ENCODE measurements at regions not wholly inside any gene's neighbourhood (a gene's known extent, or its start where the extent isn't known, plus 50 kb on each side); places are given as distances from the start of the nearest gene placed in this dataset.
"Not testable (repeated sequence)": the region's sequence is repeated elsewhere in the genome, so short reads cannot be mapped to it uniquely, and the experiment has no call there.

DNA sequence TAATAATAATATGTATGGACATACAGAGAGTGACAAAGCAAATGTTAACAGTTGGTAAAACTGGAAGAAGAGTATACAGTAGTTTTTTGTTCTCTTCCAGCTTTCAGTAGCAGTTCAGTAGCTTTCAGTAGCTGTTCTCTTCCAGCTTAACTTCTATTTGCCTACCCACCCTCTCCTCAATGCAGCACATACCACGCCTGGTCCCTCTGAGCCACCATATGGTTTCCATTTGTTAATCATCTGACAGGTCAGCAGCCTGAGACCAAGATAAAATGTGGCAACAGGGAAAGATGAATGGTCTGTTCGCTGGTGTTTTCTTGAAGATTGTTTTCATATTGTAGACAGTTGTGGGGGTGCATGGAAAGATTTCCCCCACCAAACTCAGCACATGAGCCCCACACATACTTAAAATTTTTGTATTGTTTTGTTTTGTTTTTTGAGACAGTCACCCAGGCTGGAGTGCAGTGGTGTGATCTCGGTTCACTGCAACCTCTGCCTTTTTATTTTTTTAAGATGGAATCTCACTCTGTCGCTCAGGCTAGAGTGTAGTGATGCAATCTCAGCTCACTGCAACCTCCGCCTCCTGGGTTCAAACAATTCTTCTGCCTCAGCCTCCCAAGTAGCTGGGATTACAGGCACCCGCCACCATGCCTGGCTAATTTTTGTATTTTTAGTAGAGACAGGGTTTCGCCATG, 56.8 kb downstream of the ATP6V0E2 start:
- intact Hi-C loops (cut with micrococcal nuclease; ENCODE audit: unreplicated experiment); H3K4me1 ChIP-seq (ENCODE audit: control insufficient read depth, insufficient read depth, low read length); H3K4me3 ChIP-seq (ENCODE audit: low read depth in 2 of 2, low read length in 2 of 2); DNase-seq (ENCODE audit: low read depth, low spot score); H3K9me3 ChIP-seq (ENCODE audit: control insufficient read depth, insufficient read depth, low read depth, low read length); H3K27ac ChIP-seq (ENCODE audit: low read length); CTCF ChIA-PET; H3K27me3 ChIP-seq (ENCODE audit: control insufficient read depth, insufficient read depth, low read length); POLR2A ChIA-PET; ATAC-seq; in situ Hi-C loops (cut with HindIII; ENCODE audit: low pct_unique_long_range_greater_than_20kb, low sequenced_read_pairs); BruUV-seq (replicated peaks); H3K36me3 ChIP-seq (ENCODE audit: control insufficient read depth, insufficient read depth, low read length): not testable (repeated sequence)

DNA sequence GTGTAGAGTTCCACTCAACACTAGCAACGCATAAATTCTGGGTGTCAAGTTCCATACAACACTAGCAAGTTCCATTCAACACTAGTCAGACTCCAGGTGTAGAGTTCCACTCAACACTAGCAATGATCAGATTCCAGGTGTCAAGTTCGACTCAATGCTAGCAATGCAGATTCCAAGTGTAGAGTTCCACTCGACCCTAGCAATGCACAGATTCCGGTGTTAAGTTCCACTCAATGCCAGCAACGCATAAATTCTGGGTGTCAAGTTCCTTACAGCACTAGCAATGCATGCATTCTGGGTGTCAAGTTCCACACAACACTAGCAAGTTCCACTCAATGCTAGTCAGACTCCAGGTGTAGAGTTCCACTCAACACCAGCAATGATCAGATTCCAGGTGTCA, 60.0 kb downstream of the ATP6V0E2 start:
- DNase-seq (ENCODE audit: low read depth, low spot score); intact Hi-C loops (cut with micrococcal nuclease; ENCODE audit: unreplicated experiment); BruUV-seq (replicated peaks); H3K27me3 ChIP-seq (ENCODE audit: control insufficient read depth, insufficient read depth, low read length); CTCF ChIA-PET; H3K4me3 ChIP-seq (ENCODE audit: low read depth in 2 of 2, low read length in 2 of 2); H3K9me3 ChIP-seq (ENCODE audit: control insufficient read depth, insufficient read depth, low read depth, low read length); H3K27ac ChIP-seq (ENCODE audit: low read length); H3K4me1 ChIP-seq (ENCODE audit: control insufficient read depth, insufficient read depth, low read length); in situ Hi-C loops (cut with HindIII; ENCODE audit: low pct_unique_long_range_greater_than_20kb, low sequenced_read_pairs); H3K36me3 ChIP-seq (ENCODE audit: control insufficient read depth, insufficient read depth, low read length); ATAC-seq; POLR2A ChIA-PET: not testable (repeated sequence)

DNA sequence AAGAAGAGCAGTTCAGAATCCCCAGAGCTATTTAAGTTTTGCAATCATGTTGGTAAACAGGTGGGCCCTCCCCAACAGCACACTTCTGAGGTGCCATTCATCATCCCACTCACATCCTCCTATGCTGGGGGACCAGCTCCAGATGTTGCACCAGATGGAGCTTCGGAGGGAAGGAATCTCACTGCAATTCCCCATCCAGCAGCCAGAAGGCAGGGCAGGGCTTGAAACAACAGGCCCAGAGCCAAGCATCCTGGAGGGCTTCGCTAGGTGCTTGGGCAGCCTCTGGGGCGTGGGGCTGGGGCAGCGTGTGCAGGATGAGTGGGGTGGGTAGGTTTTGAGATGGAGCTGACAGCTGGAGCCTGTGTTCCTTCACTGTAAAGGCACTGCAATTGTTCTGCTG, 73.6 kb downstream of the ATP6V0E2 start:
- H3K4me3 ChIP-seq (ENCODE audit: low read depth in 2 of 2, low read length in 2 of 2); in situ Hi-C loops (cut with HindIII; ENCODE audit: low pct_unique_long_range_greater_than_20kb, low sequenced_read_pairs); POLR2A ChIA-PET; H3K4me1 ChIP-seq (ENCODE audit: control insufficient read depth, insufficient read depth, low read length); H3K36me3 ChIP-seq (ENCODE audit: control insufficient read depth, insufficient read depth, low read length); BruUV-seq (replicated peaks); DNase-seq (ENCODE audit: low read depth, low spot score); intact Hi-C loops (cut with micrococcal nuclease; ENCODE audit: unreplicated experiment); H3K27me3 ChIP-seq (ENCODE audit: control insufficient read depth, insufficient read depth, low read length); H3K9me3 ChIP-seq (ENCODE audit: control insufficient read depth, insufficient read depth, low read depth, low read length); CTCF ChIA-PET; H3K27ac ChIP-seq (ENCODE audit: low read length): not testable (repeated sequence)
- ATAC-seq = peak; percentile 62; the same call in 1 of the 2 replicates

DNA sequence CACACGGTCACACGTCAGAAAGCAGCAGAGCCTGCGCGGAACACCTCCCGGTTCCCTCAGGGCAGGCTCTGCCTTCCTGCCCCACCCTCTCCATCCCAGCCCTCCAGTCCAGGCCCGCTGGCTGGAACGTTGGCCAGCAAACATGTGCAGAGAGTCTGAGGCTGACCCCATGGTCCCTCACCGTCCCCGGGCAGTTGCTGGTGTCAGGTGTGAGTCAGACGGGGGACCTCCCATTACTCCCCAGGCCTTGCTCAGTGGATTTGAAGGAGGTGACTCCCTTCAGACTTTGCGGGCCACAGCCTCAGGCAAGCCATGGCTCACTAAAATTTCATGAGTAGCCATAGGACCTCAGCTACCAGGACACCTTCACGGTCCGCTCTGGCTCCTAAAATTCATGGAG, 74.7 kb downstream of the ATP6V0E2 start:
- POLR2A ChIA-PET; intact Hi-C loops (cut with micrococcal nuclease; ENCODE audit: unreplicated experiment); H3K27me3 ChIP-seq (ENCODE audit: control insufficient read depth, insufficient read depth, low read length); H3K4me1 ChIP-seq (ENCODE audit: control insufficient read depth, insufficient read depth, low read length); CTCF ChIA-PET; H3K9me3 ChIP-seq (ENCODE audit: control insufficient read depth, insufficient read depth, low read depth, low read length); BruUV-seq (replicated peaks); H3K36me3 ChIP-seq (ENCODE audit: control insufficient read depth, insufficient read depth, low read length); in situ Hi-C loops (cut with HindIII; ENCODE audit: low pct_unique_long_range_greater_than_20kb, low sequenced_read_pairs); H3K4me3 ChIP-seq (ENCODE audit: low read depth in 2 of 2, low read length in 2 of 2); ATAC-seq; DNase-seq (ENCODE audit: low read depth, low spot score); H3K27ac ChIP-seq (ENCODE audit: low read length): not testable (repeated sequence)

DNA sequence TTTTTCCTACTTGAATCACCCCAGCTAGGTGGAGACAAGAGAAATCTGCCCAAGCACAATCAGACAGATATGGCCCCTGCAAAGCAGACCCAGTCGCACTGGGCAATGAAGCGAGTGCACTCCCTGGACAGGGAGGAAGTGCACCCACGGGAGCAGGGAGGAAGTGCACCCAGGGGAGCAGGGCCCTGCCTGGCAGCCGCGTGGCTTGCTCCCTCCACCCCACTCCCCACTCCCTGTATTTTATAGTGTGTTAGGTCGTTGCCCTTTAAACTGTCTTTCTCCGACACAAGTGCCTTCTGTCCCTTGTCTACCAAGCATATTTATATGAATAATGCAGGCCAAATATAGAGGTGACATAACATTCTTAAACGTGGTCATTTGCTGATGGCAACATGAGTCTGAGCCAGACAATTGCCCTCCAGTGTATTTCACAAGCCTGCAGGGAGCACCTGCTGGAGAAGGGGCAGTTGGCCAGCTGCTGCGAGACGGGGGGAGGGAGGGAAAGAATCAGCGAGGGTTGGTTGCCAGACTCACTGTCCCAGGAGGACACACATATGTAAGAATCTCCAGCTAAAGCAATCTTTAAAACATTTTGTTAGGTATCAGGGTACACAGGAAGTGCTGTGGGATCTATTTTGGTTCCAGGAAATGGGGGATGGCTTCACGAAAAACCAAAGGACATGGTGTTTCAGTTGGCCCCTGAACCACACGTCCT, 76.3 kb downstream of the ATP6V0E2 start:
- BruUV-seq (replicated peaks); H3K27ac ChIP-seq (ENCODE audit: low read length); H3K4me1 ChIP-seq (ENCODE audit: control insufficient read depth, insufficient read depth, low read length); ATAC-seq; DNase-seq (ENCODE audit: low read depth, low spot score); in situ Hi-C loops (cut with HindIII; ENCODE audit: low pct_unique_long_range_greater_than_20kb, low sequenced_read_pairs); H3K4me3 ChIP-seq (ENCODE audit: low read depth in 2 of 2, low read length in 2 of 2); H3K27me3 ChIP-seq (ENCODE audit: control insufficient read depth, insufficient read depth, low read length); intact Hi-C loops (cut with micrococcal nuclease; ENCODE audit: unreplicated experiment); CTCF ChIA-PET; POLR2A ChIA-PET; H3K36me3 ChIP-seq (ENCODE audit: control insufficient read depth, insufficient read depth, low read length); H3K9me3 ChIP-seq (ENCODE audit: control insufficient read depth, insufficient read depth, low read depth, low read length): not testable (repeated sequence)

DNA sequence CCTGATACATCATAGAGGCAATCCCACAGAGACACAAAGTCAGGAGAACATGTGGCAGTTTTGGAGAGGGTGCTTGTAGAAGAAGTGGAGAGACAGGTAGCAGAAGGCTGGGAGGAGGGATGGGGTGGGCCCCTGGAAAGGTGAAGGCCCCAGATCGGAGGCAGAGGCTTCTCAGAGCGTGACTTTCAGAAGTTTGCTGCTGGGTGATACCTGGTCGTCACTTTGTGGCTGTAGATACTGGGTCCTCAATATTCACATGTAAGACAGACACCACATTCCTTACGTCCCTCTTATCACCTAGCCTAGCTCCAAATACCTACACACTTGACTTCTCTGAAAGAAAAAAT, 76.8 kb downstream of the ATP6V0E2 start:
- intact Hi-C loops (cut with micrococcal nuclease; ENCODE audit: unreplicated experiment) = not testable (repeated sequence)

DNA sequence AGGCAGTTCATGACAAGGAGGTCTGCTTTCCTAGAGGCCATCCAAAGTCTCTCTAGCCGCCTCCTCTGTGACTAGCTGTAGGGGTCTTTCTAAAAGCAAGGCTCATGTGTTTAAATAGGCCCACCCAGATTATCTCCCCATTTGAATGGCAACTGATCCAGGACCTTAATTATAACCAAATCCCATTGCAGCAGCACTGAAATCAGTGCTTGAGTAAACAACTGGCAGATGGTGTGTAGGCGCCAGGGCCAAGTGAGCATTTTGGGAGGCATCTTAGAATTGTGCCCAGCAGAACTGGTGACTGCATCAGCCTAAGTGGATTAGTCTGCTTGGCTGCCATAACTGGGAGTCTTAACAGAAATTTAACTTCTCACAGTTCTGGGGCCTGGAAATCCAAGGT, 77.8 kb downstream of the ATP6V0E2 start:
- DNase-seq (ENCODE audit: low read depth, low spot score); H3K9me3 ChIP-seq (ENCODE audit: control insufficient read depth, insufficient read depth, low read depth, low read length); ATAC-seq; intact Hi-C loops (cut with micrococcal nuclease; ENCODE audit: unreplicated experiment); H3K4me3 ChIP-seq (ENCODE audit: low read depth in 2 of 2, low read length in 2 of 2); H3K36me3 ChIP-seq (ENCODE audit: control insufficient read depth, insufficient read depth, low read length); CTCF ChIA-PET; POLR2A ChIA-PET; in situ Hi-C loops (cut with HindIII; ENCODE audit: low pct_unique_long_range_greater_than_20kb, low sequenced_read_pairs); H3K4me1 ChIP-seq (ENCODE audit: control insufficient read depth, insufficient read depth, low read length); H3K27me3 ChIP-seq (ENCODE audit: control insufficient read depth, insufficient read depth, low read length); BruUV-seq (replicated peaks); H3K27ac ChIP-seq (ENCODE audit: low read length): not testable (repeated sequence)

More for the DNA sequence above, 76.8 kb downstream of the ATP6V0E2 start:
- DNase-seq (ENCODE audit: low read depth, low spot score); ATAC-seq; H3K27me3 ChIP-seq (ENCODE audit: control insufficient read depth, insufficient read depth, low read length); H3K4me3 ChIP-seq (ENCODE audit: low read depth in 2 of 2, low read length in 2 of 2); BruUV-seq (replicated peaks); in situ Hi-C loops (cut with HindIII; ENCODE audit: low pct_unique_long_range_greater_than_20kb, low sequenced_read_pairs); CTCF ChIA-PET; H3K4me1 ChIP-seq (ENCODE audit: control insufficient read depth, insufficient read depth, low read length); POLR2A ChIA-PET; H3K9me3 ChIP-seq (ENCODE audit: control insufficient read depth, insufficient read depth, low read depth, low read length); H3K27ac ChIP-seq (ENCODE audit: low read length); H3K36me3 ChIP-seq (ENCODE audit: control insufficient read depth, insufficient read depth, low read length): not testable (repeated sequence)

Measured in Panc1 (cell line).